ENCODE measurements at regions not wholly inside any gene's neighbourhood (a gene's known extent, or its start where the extent isn't known, plus 50 kb on each side); places are given as distances from the start of the nearest gene placed in this dataset.

DNA sequence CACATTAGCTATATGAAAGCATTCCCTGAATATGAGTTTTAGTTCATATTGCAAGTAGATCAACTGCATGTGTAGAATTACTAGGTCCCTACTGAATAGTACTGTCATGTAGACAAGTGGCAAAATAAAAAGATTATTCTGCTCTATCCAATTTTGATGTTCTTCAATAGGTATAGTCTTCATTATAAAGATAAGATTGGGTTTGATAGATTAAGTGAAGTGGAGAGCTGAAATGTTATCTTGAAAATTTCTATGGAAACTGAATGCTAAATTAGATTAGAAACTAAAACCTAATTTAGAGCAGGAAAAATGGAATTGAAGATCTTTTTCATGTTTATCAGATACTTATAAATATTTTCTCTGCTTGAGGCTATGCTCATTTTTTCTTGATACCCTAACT, 1610.0 kb downstream of the BRINP3 start:
- Histone ChIP-seq H3K9me3 (no peaks in the 10 kb centered on the region), H3K4me1 (ENCODE audit: control insufficient read depth in 1 of 2, insufficient read depth in 1 of 2, low read depth in 1 of 2, low read length in 1 of 2) (no peaks in the 10 kb centered on the region)
- TF ChIP-seq, protein P1, sequence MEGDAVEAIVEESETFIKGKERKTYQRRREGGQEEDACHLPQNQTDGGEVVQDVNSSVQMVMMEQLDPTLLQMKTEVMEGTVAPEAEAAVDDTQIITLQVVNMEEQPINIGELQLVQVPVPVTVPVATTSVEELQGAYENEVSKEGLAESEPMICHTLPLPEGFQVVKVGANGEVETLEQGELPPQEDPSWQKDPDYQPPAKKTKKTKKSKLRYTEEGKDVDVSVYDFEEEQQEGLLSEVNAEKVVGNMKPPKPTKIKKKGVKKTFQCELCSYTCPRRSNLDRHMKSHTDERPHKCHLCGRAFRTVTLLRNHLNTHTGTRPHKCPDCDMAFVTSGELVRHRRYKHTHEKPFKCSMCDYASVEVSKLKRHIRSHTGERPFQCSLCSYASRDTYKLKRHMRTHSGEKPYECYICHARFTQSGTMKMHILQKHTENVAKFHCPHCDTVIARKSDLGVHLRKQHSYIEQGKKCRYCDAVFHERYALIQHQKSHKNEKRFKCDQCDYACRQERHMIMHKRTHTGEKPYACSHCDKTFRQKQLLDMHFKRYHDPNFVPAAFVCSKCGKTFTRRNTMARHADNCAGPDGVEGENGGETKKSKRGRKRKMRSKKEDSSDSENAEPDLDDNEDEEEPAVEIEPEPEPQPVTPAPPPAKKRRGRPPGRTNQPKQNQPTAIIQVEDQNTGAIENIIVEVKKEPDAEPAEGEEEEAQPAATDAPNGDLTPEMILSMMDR (IDR thresholded peaks at IDR 0.05): no peak

DNA sequence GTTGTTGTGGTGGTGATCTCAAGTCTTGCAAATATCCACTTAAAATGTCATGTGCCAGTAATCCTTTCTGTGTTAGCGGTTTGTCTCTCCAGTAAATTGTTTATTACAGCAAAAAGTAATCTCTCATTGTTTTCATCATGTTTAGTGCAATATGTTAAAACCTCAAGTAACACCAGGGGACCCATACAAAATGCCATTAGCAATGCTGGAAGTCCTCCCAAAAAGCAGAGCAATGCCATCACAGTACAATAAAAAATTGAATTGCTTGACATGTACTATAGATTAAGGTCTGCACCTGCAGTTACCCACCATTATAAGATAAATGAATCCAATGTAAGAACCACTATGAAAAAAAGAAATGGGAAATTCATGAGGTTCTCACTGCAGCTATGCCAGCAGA, 1606.5 kb downstream of the BRINP3 start:
- H3K36me3 ChIP-seq: no peaks in the 10 kb centered on the region
- no peaks in the 10 kb centered on the region for H3K9me3 ChIP-seq
- H3K4me3 ChIP-seq (ENCODE audit: low read depth in 1 of 2, low read length in 1 of 2): no peak overlapping the region
- no peaks in the 10 kb centered on the region for H3K27me3 ChIP-seq
- TF ChIP-seq, protein P1 (IDR thresholded peaks at IDR 0.05): no peak
- no peak overlapping the region for H3K27ac ChIP-seq
- H3K4me1 ChIP-seq (ENCODE audit: control insufficient read depth in 1 of 2, insufficient read depth in 1 of 2, low read depth in 1 of 2, low read length in 1 of 2): no peaks in the 10 kb centered on the region

More for the DNA sequence above, 1610.0 kb downstream of the BRINP3 start:
- H3K36me3 ChIP-seq: no peaks in the 10 kb centered on the region
- H3K27me3 ChIP-seq: no peaks in the 10 kb centered on the region
- H3K4me3 ChIP-seq (ENCODE audit: low read depth in 1 of 2, low read length in 1 of 2): no peak overlapping the region
- H3K27ac ChIP-seq: no peak overlapping the region

DNA sequence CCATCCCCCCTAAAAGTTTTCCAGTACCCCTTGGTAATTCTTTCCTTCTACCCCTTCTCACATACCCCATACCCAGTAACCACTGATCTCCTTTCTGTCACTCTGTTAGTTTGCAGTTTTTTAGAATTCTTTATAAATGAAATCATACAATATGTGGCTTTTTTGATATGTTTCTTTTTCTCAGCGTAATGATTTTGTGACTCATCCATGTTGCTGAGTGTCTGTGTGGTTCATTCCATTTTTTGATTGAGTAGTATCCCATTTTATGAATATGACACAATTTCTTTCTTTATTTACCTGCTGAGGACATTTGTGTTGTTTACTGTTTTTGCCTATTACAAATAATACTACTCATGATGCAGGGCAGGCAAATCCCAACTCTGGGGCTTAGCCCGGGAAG, 1605.3 kb downstream of the BRINP3 start:
- Histone ChIP-seq H3K27me3 (no peaks in the 10 kb centered on the region), H3K4me1 (ENCODE audit: control insufficient read depth in 1 of 2, insufficient read depth in 1 of 2, low read depth in 1 of 2, low read length in 1 of 2) (no peaks in the 10 kb centered on the region), H3K9me3 (no peaks in the 10 kb centered on the region), H3K4me3 (ENCODE audit: low read depth in 1 of 2, low read length in 1 of 2) (no peak overlapping the region), H3K36me3 (no peaks in the 10 kb centered on the region), H3K27ac (no peak overlapping the region)
- TF ChIP-seq, protein P1 (IDR thresholded peaks at IDR 0.05): no peak

DNA sequence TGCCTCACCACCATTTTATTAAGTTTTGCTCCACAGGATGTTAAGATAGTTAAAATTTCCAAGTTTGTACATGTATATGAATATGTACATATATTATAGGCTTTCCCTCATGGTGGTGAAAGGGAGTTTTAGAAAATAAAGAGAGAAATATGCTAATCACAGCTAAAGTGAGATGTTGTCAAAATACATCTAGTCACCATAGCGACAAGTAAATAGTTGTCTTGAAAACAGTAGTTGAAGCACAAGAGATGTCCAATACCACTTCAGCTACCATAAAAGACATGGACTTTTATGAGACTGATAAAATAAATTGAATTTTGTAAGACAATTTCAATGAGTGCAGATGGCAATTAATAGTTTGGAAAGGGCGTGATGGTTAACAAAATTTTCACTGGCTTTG, 1600.0 kb downstream of the BRINP3 start:
- no peak overlapping the region for H3K4me3 ChIP-seq (ENCODE audit: low read depth in 1 of 2, low read length in 1 of 2)
- no peaks in the 10 kb centered on the region for H3K9me3 ChIP-seq
- H3K36me3 ChIP-seq: no peaks in the 10 kb centered on the region
- H3K27me3 ChIP-seq: no peaks in the 10 kb centered on the region
- no peak overlapping the region for H3K27ac ChIP-seq
- TF ChIP-seq, protein P1 (IDR thresholded peaks at IDR 0.05): no peak
- no peaks in the 10 kb centered on the region for H3K4me1 ChIP-seq (ENCODE audit: control insufficient read depth in 1 of 2, insufficient read depth in 1 of 2, low read depth in 1 of 2, low read length in 1 of 2)

DNA sequence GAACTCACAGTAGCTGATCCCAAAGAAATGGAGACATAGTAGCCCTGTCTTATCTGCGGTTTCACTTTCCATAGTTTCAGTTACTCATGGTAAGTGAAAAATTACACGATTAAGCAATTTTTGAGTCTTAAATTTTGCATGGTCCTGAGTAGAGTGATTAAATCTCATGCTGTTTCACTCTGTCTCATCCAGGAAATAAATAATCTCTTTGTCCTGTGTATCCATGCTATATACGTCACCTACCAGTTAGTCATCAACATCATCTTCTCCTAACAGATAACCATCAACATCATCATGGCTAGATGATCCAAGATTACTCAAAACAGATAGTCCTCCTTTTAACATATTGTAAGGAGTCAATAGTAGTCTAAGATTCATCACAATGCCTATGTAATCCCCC, 1589.3 kb downstream of the BRINP3 start:
- TF ChIP-seq, protein P1 (IDR thresholded peaks at IDR 0.05): no peak
- no peaks in the 10 kb centered on the region for H3K27me3 ChIP-seq
- H3K4me3 ChIP-seq (ENCODE audit: low read depth in 1 of 2, low read length in 1 of 2): no peak overlapping the region

DNA sequence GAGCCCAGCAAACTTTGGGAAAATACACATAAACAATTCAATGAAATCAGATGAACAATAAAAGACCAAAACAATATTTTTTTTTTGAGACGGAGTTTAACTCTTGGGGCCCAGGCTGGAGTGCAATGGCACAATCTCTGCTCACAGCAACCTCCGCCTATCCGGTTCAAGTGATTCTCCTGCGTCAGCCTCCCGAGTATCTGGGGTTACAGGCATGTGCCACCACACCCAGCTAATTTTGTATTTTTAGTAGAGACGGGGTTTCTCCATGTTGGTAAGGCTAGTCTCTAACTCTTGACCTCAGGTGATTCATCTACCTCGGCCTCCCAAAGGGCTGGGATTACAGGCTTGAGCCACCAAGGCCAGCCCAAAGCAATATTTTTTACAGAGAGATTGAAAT, 1588.5 kb downstream of the BRINP3 start:
- Histone ChIP-seq H3K4me1 (ENCODE audit: control insufficient read depth in 1 of 2, insufficient read depth in 1 of 2, low read depth in 1 of 2, low read length in 1 of 2) (no peaks in the 10 kb centered on the region), H3K36me3 (no peaks in the 10 kb centered on the region), H3K9me3 (no peaks in the 10 kb centered on the region), H3K27ac (no peak overlapping the region), H3K27me3 (no peaks in the 10 kb centered on the region), H3K4me3 (ENCODE audit: low read depth in 1 of 2, low read length in 1 of 2) (no peak overlapping the region)
- TF ChIP-seq, protein P1 (IDR thresholded peaks at IDR 0.05): no peak

More for the DNA sequence above, 1589.3 kb downstream of the BRINP3 start:
- no peak overlapping the region for H3K27ac ChIP-seq
- no peaks in the 10 kb centered on the region for H3K36me3 ChIP-seq
- no peaks in the 10 kb centered on the region for H3K4me1 ChIP-seq (ENCODE audit: control insufficient read depth in 1 of 2, insufficient read depth in 1 of 2, low read depth in 1 of 2, low read length in 1 of 2)
- no peaks in the 10 kb centered on the region for H3K9me3 ChIP-seq

Data from neutrophil (primary cell).